Gastroesophageal sphincter (tissue), 4 donors: ENCODE measurements at regions not wholly inside any gene's neighbourhood (a gene's known extent, or its start where the extent isn't known, plus 50 kb on each side); places are given as distances from the start of the nearest gene placed in this dataset.
"Not testable (repeated sequence)": the region's sequence is repeated elsewhere in the genome, so short reads cannot be mapped to it uniquely, and the experiment has no call there.

ENCODE experiments used
- ATAC-seq: fragments of 150-250 bp; one replicate; pipeline ENCODE4 v1.9.1; 2016; ENCODE audit warnings: mild to moderate bottlenecking, moderate library complexity
- H3K27ac ChIP-seq, 4 donors: fragments of 200-600 bp; sonication (generic) in 3 of 4; 1 replicate in 3 of 4; 2 replicates in 1 of 4; pipeline ENCODE4 v1.5.1; 2016 to 2019
- H3K27me3 ChIP-seq: fragments of 200-600 bp; sonication (generic); one replicate; pipeline ENCODE4 v1.5.1; 2019
- H3K36me3 ChIP-seq, 2 donors: fragments of 200-600 bp; sonication (generic); one replicate each; pipeline ENCODE4 v1.5.1; 2019; ENCODE audit warnings: control low read depth in 1 of 2
- H3K4me1 ChIP-seq, 3 donors: fragments of 200-600 bp; sonication (generic); 1 replicate in 2 of 3; 2 replicates in 1 of 3; pipeline ENCODE4 v1.5.1; 2016 to 2019; ENCODE audit warnings: control low read depth in 2 of 3
- H3K4me3 ChIP-seq, 2 donors: fragments of 200-600 bp; sonication (generic); one replicate each; pipeline ENCODE4 v1.5.1; 2019; ENCODE audit warnings: mild to moderate bottlenecking in 1 of 2, moderate library complexity in 1 of 2
- H3K9me3 ChIP-seq, 3 donors: fragments of 200-600 bp; sonication (generic); one replicate each; pipeline ENCODE4 v1.5.1; 2017 to 2019; ENCODE audit warnings: control low read depth in 2 of 3
- EP300 ChIP-seq: sonication (generic); formaldehyde crosslinking; IDR thresholded peaks from one replicate; pipeline ENCODE4 v1.6.1; 2017; ENCODE audit warnings: antibody characterized with exemption, mild to moderate bottlenecking
- POLR2A ChIP-seq, 2 donors: fragments of 450-650 bp; IDR thresholded peaks; one replicate each; pipeline ENCODE4 v1.6.1; 2017; ENCODE audit warnings: antibody characterized with exemption in 2 of 2, mild to moderate bottlenecking in 2 of 2, moderate library complexity in 1 of 2
- POLR2AphosphoS5 ChIP-seq: sonication (generic); formaldehyde crosslinking; IDR thresholded peaks from one replicate; pipeline ENCODE4 v1.6.1; 2017; ENCODE audit warnings: antibody characterized with exemption
- WGBS, 2 donors: methylation state at CpG; one replicate each; pipeline ENCODE4 v1.1.5; 2018; ENCODE audit warnings: low coverage in 1 of 2; 5-methylcytosine and 5-hydroxymethylcytosine counted together
- TF ChIP-seq, protein P1 (sequence below), 4 experiments: fragments of 200-600 bp in 2 of 4; fragments of 450-650 bp in 2 of 4; sonication (generic) in 1 of 4; IDR thresholded peaks; one replicate each; pipeline ENCODE4 v1.5.1; 2017 to 2019; ENCODE audit warnings: antibody characterized with exemption in 4 of 4, mild to moderate bottlenecking in 2 of 4, moderate library complexity in 2 of 4

GRCh38 chr3:177382944-177383343 lies 185.7 kb upstream of the TBL1XR1 start:
- Histone ChIP-seq H3K27me3 (no peaks in the 10 kb centered on the region), H3K36me3 (no peaks in the 10 kb centered on the region), H3K4me1 (peaks cover 0 to 8% (median 0%) of the 10 kb centered on the region in 3 donors), H3K9me3 (peaks cover 0 to 9% (median 0%) of the 10 kb centered on the region in 3 donors), H3K4me3 (no peak overlapping the region), H3K27ac (no peak overlapping the region)
- no peak for TF ChIP-seq POLR2AphosphoS5
- no peak for ATAC-seq
- 74 to 82% methylated on average over 6 to 7 of the region's 8 CpGs for WGBS, 2 donors

DNA sequence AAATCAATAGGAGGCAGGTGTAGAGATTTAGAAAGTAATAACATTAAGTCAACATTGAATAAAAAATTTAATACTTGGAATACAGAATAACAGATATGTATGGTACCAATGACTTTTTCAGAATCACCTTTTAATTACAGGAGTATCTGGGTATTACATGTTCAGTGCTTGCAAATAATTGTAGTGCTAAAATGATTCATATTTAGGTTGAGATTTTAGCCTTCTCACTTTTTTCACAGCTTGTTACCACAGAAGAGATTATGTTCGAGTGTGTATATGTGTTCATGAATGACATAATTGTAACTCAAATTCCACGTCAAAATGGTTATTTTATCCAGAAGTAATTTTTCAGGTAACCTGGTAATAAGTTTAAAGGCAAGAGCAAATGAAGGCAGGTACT lies 187.9 kb upstream of the TBL1XR1 start:
- Histone ChIP-seq H3K27ac (no peak overlapping the region), H3K4me1 (no peaks in the 10 kb centered on the region), H3K27me3 (no peaks in the 10 kb centered on the region), H3K9me3 (peaks cover 0 to 9% (median 0%) of the 10 kb centered on the region in 3 donors), H3K36me3 (no peaks in the 10 kb centered on the region), H3K4me3 (no peak overlapping the region)
- no peak for ATAC-seq
- WGBS, 2 donors, result 88 to 100% methylated on average over 2 of the region's 2 CpGs
- no peak for TF ChIP-seq EP300
- TF ChIP-seq, protein P1, sequence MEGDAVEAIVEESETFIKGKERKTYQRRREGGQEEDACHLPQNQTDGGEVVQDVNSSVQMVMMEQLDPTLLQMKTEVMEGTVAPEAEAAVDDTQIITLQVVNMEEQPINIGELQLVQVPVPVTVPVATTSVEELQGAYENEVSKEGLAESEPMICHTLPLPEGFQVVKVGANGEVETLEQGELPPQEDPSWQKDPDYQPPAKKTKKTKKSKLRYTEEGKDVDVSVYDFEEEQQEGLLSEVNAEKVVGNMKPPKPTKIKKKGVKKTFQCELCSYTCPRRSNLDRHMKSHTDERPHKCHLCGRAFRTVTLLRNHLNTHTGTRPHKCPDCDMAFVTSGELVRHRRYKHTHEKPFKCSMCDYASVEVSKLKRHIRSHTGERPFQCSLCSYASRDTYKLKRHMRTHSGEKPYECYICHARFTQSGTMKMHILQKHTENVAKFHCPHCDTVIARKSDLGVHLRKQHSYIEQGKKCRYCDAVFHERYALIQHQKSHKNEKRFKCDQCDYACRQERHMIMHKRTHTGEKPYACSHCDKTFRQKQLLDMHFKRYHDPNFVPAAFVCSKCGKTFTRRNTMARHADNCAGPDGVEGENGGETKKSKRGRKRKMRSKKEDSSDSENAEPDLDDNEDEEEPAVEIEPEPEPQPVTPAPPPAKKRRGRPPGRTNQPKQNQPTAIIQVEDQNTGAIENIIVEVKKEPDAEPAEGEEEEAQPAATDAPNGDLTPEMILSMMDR (IDR thresholded peaks at IDR 0.05), result no peak
- no peak for TF ChIP-seq POLR2A (IDR thresholded peaks at IDR 0.05)
- TF ChIP-seq POLR2AphosphoS5, result no peak

DNA sequence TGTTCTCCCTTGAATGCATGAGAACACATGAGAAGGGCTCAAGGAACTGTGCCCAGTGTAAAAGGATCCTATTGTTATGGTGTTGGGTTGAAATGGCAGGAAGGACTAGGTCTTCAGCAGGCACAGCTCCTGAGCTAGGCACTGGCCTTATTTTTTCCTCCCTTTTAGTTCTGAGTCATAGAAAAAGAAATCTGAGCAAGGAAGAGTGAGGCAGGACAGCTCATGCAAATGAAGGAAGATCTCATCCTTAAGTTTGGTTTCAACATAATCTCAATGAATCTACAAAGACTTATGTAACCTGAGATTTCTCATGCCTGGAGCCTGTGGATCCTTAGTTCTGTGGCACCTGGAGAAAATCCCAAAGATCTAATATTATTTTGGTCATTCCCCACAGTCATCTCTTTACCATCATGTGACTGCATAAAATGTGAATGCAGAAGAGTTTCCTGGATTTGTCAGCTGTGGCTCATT lies 188.6 kb upstream of the TBL1XR1 start:
- Histone ChIP-seq H3K9me3 (peaks cover 0 to 3% (median 0%) of the 10 kb centered on the region in 3 donors), H3K4me3 (no peak overlapping the region), H3K36me3 (no peaks in the 10 kb centered on the region), H3K27me3 (no peaks in the 10 kb centered on the region), H3K4me1 (no peaks in the 10 kb centered on the region), H3K27ac (no peak overlapping the region)
- TF ChIP-seq, protein P1 (IDR thresholded peaks at IDR 0.05), result no peak
- TF ChIP-seq POLR2A (IDR thresholded peaks at IDR 0.05) (no peak), EP300 (no peak), POLR2AphosphoS5 (no peak)
- ATAC-seq, result no peak

DNA sequence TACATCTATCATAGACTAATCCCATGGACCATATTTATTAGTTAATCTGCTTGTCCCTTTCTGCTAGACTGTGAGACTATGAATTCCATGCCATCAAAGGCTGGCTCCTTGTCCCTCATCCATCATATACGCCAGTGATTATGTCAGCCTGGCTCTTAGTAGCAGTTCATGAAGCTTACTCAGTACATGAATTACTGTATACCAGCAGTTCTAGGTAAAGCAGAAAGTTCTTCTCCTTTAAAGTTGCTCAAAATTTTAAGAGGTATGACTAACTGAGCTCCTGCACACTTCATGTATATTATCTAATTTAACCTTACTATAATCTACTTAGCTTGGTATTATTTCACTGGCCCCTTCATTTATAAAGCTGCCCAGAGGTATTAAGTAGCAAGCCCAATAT lies 190.9 kb upstream of the TBL1XR1 start:
- H3K4me3 ChIP-seq, result no peak overlapping the region
- no peaks in the 10 kb centered on the region for H3K27me3 ChIP-seq
- H3K4me1 ChIP-seq, result no peaks in the 10 kb centered on the region
- 85% methylated on average over 1 of the region's 1 CpG; no CpG with 5 or more reads in 1 of the 2 donors for WGBS, 2 donors
- no peak overlapping the region for H3K27ac ChIP-seq
- no peaks in the 10 kb centered on the region for H3K36me3 ChIP-seq
- no peak for TF ChIP-seq POLR2AphosphoS5
- TF ChIP-seq, protein P1 (IDR thresholded peaks at IDR 0.05), result no peak
- H3K9me3 ChIP-seq, result no peaks in the 10 kb centered on the region
- no peak for ATAC-seq

GRCh38 chr3:177394231-177395024 lies 197.1 kb upstream of the TBL1XR1 start:
- H3K4me3 ChIP-seq, H3K4me1 ChIP-seq, H3K27me3 ChIP-seq, ATAC-seq, H3K36me3 ChIP-seq, H3K9me3 ChIP-seq, H3K27ac ChIP-seq: not testable (repeated sequence)
- 86 to 100% methylated on average over 10 to 13 of the region's 33 CpGs for WGBS, 2 donors

DNA sequence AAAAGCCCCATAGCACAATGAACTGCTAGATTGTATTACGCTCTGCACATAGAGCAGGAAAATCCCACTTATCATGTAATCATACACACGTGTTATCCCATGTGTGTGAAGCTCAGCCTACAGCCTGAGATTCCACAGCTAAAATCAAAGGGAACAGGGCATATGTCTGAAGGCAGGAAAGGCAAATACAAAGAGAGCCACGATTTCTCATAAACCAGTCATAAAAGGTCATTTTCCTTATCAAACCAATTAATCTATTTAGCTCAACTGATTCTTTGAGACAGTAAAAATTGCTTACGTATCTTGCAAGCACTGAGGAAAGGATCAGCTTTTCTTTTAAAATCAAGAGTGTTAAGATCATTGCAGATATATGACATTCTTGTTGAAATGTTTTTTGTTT lies 199.5 kb upstream of the TBL1XR1 start:
- Histone ChIP-seq H3K36me3 (no peaks in the 10 kb centered on the region), H3K4me1 (no peaks in the 10 kb centered on the region), H3K4me3 (no peak overlapping the region), H3K9me3 (no peaks in the 10 kb centered on the region), H3K27ac (no peak overlapping the region), H3K27me3 (no peaks in the 10 kb centered on the region)
- TF ChIP-seq, protein P1 (IDR thresholded peaks at IDR 0.05), result no peak
- WGBS, 2 donors, result 66 to 74% methylated on average over 3 to 4 of the region's 4 CpGs
- no peak for ATAC-seq
